ENCODE measurements at regions not wholly inside any gene's neighbourhood (a gene's known extent, or its start where the extent isn't known, plus 50 kb on each side); places are given as distances from the start of the nearest gene placed in this dataset.

- no peak overlapping the region for H3K9ac ChIP-seq (ENCODE audit: low read length)
- no peaks in the 10 kb centered on the region for H4K20me1 ChIP-seq (ENCODE audit: insufficient read depth, low read length)
- Mint-ChIP-seq H3K27ac (ENCODE audit: unreplicated experiment) (no peak overlapping the region), H3K9me3 (ENCODE audit: unreplicated experiment) (peaks cover 6% of the 10 kb centered on the region), H3K36me3 (ENCODE audit: low read depth, unreplicated experiment) (no peaks in the 10 kb centered on the region), H3K4me3 (ENCODE audit: unreplicated experiment) (no peak overlapping the region), H3K27me3 (ENCODE audit: low read depth, unreplicated experiment) (no peaks in the 10 kb centered on the region), H3K4me1 (ENCODE audit: low read depth, unreplicated experiment) (no peaks in the 10 kb centered on the region)
- H3K4me2 ChIP-seq (ENCODE audit: low read length), result no peak overlapping the region
- H3K27ac ChIP-seq (ENCODE audit: low read depth, low read length), result no peak overlapping the region
- TF ChIP-seq EZH2 (IDR thresholded peaks at IDR 0.05; ENCODE audit: insufficient read depth, low read length) (no peak), CTCF (IDR thresholded peaks at IDR 0.05; ENCODE audit: insufficient read depth, low read depth, low read length) (no peak)
- H3K36me3 ChIP-seq (ENCODE audit: insufficient read depth, low read length), result no peaks in the 10 kb centered on the region
- no peak overlapping the region for H3K4me3 ChIP-seq (ENCODE audit: insufficient read depth, low read depth, low read length)
- no peaks in the 10 kb centered on the region for H3K27me3 ChIP-seq (ENCODE audit: insufficient read depth, low read length)
- FAIRE-seq (no peak), DNase-seq (ENCODE audit: low read depth) (no peak)
- H3K4me1 ChIP-seq (ENCODE audit: insufficient read depth, low read length), result no peaks in the 10 kb centered on the region
- no peaks in the 10 kb centered on the region for H3K79me2 ChIP-seq (ENCODE audit: insufficient read depth, low read length)
- no peaks in the 10 kb centered on the region for H3K9me3 ChIP-seq (ENCODE audit: insufficient read depth, low read depth, low read length)
- H2AFZ ChIP-seq (ENCODE audit: low read depth, low read length), result no peak overlapping the region
These were observed 348.3 kb upstream of the TUSC1 start for GRCh38 chr9:26026423-26027100.

- no peaks in the 10 kb centered on the region for H3K9me3 ChIP-seq (ENCODE audit: insufficient read depth, low read depth, low read length)
- H3K27ac ChIP-seq (ENCODE audit: low read depth, low read length), result no peak overlapping the region
- no peak overlapping the region for H3K4me3 ChIP-seq (ENCODE audit: insufficient read depth, low read depth, low read length)
- no peaks in the 10 kb centered on the region for H3K36me3 ChIP-seq (ENCODE audit: insufficient read depth, low read length)
- H3K4me2 ChIP-seq (ENCODE audit: low read length), result no peak overlapping the region
- H3K9ac ChIP-seq (ENCODE audit: low read length), result no peak overlapping the region
- no peak for DNase-seq (ENCODE audit: low read depth)
- Mint-ChIP-seq H3K4me3 (ENCODE audit: unreplicated experiment) (no peak overlapping the region), H3K27me3 (ENCODE audit: low read depth, unreplicated experiment) (no peaks in the 10 kb centered on the region), H3K27ac (ENCODE audit: unreplicated experiment) (peak overlapping the region; percentile 47), H3K36me3 (ENCODE audit: low read depth, unreplicated experiment) (no peaks in the 10 kb centered on the region), H3K9me3 (ENCODE audit: unreplicated experiment) (peaks cover 8% of the 10 kb centered on the region), H3K4me1 (ENCODE audit: low read depth, unreplicated experiment) (peaks cover 22% of the 10 kb centered on the region)
- FAIRE-seq, result no peak
- H2AFZ ChIP-seq (ENCODE audit: low read depth, low read length), result no peak overlapping the region
- no peaks in the 10 kb centered on the region for H4K20me1 ChIP-seq (ENCODE audit: insufficient read depth, low read length)
- H3K4me1 ChIP-seq (ENCODE audit: insufficient read depth, low read length), result no peaks in the 10 kb centered on the region
- H3K79me2 ChIP-seq (ENCODE audit: insufficient read depth, low read length), result no peaks in the 10 kb centered on the region
- H3K27me3 ChIP-seq (ENCODE audit: insufficient read depth, low read length), result no peaks in the 10 kb centered on the region
- TF ChIP-seq CTCF (IDR thresholded peaks at IDR 0.05; ENCODE audit: insufficient read depth, low read depth, low read length) (no peak), EZH2 (IDR thresholded peaks at IDR 0.05; ENCODE audit: insufficient read depth, low read length) (no peak)
These were observed 335.0 kb upstream of the TUSC1 start for GRCh38 chr9:26013199-26013598.

- H3K79me2 ChIP-seq (ENCODE audit: insufficient read depth, low read length), result no peaks in the 10 kb centered on the region
- H3K4me2 ChIP-seq (ENCODE audit: low read length), result no peak overlapping the region
- no peaks in the 10 kb centered on the region for H4K20me1 ChIP-seq (ENCODE audit: insufficient read depth, low read length)
- TF ChIP-seq EZH2 (IDR thresholded peaks at IDR 0.05; ENCODE audit: insufficient read depth, low read length) (no peak), CTCF (IDR thresholded peaks at IDR 0.05; ENCODE audit: insufficient read depth, low read depth, low read length) (no peak)
- H3K4me1 Mint-ChIP-seq (ENCODE audit: low read depth, unreplicated experiment), result peaks cover 22% of the 10 kb centered on the region
- H3K27me3 Mint-ChIP-seq (ENCODE audit: low read depth, unreplicated experiment), result no peaks in the 10 kb centered on the region
- no peaks in the 10 kb centered on the region for H3K36me3 ChIP-seq (ENCODE audit: insufficient read depth, low read length)
- FAIRE-seq, result peak; percentile 26
- H3K9me3 Mint-ChIP-seq (ENCODE audit: unreplicated experiment), result peaks cover 5% of the 10 kb centered on the region
- H3K9me3 ChIP-seq (ENCODE audit: insufficient read depth, low read depth, low read length), result no peaks in the 10 kb centered on the region
- H2AFZ ChIP-seq (ENCODE audit: low read depth, low read length), result no peak overlapping the region
- DNase-seq (ENCODE audit: low read depth), result no peak
- H3K27ac Mint-ChIP-seq (ENCODE audit: unreplicated experiment), result peak overlapping the region; percentile 47
- no peak overlapping the region for H3K4me3 ChIP-seq (ENCODE audit: insufficient read depth, low read depth, low read length)
- no peak overlapping the region for H3K4me3 Mint-ChIP-seq (ENCODE audit: unreplicated experiment)
- H3K9ac ChIP-seq (ENCODE audit: low read length), result no peak overlapping the region
- H3K27me3 ChIP-seq (ENCODE audit: insufficient read depth, low read length), result no peaks in the 10 kb centered on the region
- H3K27ac ChIP-seq (ENCODE audit: low read depth, low read length), result no peak overlapping the region
- H3K4me1 ChIP-seq (ENCODE audit: insufficient read depth, low read length), result no peaks in the 10 kb centered on the region
- H3K36me3 Mint-ChIP-seq (ENCODE audit: low read depth, unreplicated experiment), result no peaks in the 10 kb centered on the region
These were observed 334.6 kb upstream of the TUSC1 start for GRCh38 chr9:26012797-26013196.
